WTC11 (cell line): ENCODE measurements at regions not wholly inside any gene's neighbourhood (a gene's known extent, or its start where the extent isn't known, plus 50 kb on each side); places are given as distances from the start of the nearest gene placed in this dataset.

Experiments
- ATAC-seq: fragments of 200-7000 bp; cut with Tn5 transposase; 2 replicates; pipeline ENCODE4 v1.10.0; 2021; ENCODE audit warnings: mild to moderate bottlenecking, moderate library complexity
- CTCF ChIA-PET: fragments of 300-600 bp; sonication (Branson Sonifier 250); formaldehyde crosslinking; loops from one replicate; lab custom pipeline; 2021; ENCODE audit warnings: antibody characterized with exemption; lab: Charles Lee
- POLR2A ChIA-PET: fragments of 350-600 bp; sonication (Branson Sonifier 250); formaldehyde crosslinking; loops from one replicate; lab custom pipeline; 2021; ENCODE audit warnings: antibody characterized with exemption; lab: Charles Lee
- DNase-seq: peaks from one replicate; pipeline ENCODE4 v3.0.0; 2021; ENCODE audit warnings: low spot score
- H3K27ac Mint-ChIP-seq: 2 replicates; pipeline ENCODE4 v1.8.0; 2021; ENCODE audit warnings: mixed read lengths
- H3K27me3 Mint-ChIP-seq: 2 replicates; pipeline ENCODE4 v1.8.0; 2021; ENCODE audit warnings: low read depth, mild to moderate bottlenecking, moderate library complexity, mixed read lengths
- H3K36me3 Mint-ChIP-seq: 2 replicates; pipeline ENCODE4 v1.8.0; 2021; ENCODE audit warnings: mixed read lengths
- H3K4me1 Mint-ChIP-seq: 2 replicates; pipeline ENCODE4 v1.8.0; 2022; ENCODE audit warnings: mixed read lengths
- H3K4me3 Mint-ChIP-seq: 2 replicates; pipeline ENCODE4 v1.8.0; 2021; ENCODE audit warnings: mild to moderate bottlenecking, moderate library complexity, mixed read lengths
- H3K9me3 Mint-ChIP-seq: 2 replicates; pipeline ENCODE4 v1.8.0; 2021; ENCODE audit warnings: mixed read lengths
- ATF6 ChIP-seq: sonication (generic); formaldehyde crosslinking; IDR thresholded peaks from 2 replicates; pipeline ENCODE4 v1.8.1; 2023; ENCODE audit warnings: mild to moderate bottlenecking, missing genetic modification reagents
- CREB1 ChIP-seq: sonication (generic); formaldehyde crosslinking; IDR thresholded peaks from 2 replicates; pipeline ENCODE4 v1.8.0; 2023; ENCODE audit warnings: mild to moderate bottlenecking, missing genetic modification reagents
- ELF4 ChIP-seq: sonication (generic); formaldehyde crosslinking; IDR thresholded peaks from 2 replicates; pipeline ENCODE4 v1.8.1; 2022; ENCODE audit warnings: low read depth, mild to moderate bottlenecking, moderate library complexity, missing genetic modification reagents
- GABPB1 ChIP-seq: sonication (generic); formaldehyde crosslinking; IDR thresholded peaks from 2 replicates; pipeline ENCODE4 v1.8.1; 2023; ENCODE audit warnings: mild to moderate bottlenecking, missing genetic modification reagents
- GTF2I ChIP-seq: fragments of 250-450 bp; sonication (Bioruptor Pico); conservative IDR thresholded peaks from 2 replicates; pipeline ENCODE4 v1.4.0; 2021; ENCODE audit warnings: mild to moderate bottlenecking
- HMGA2 ChIP-seq: fragments of 250-450 bp; sonication (Bioruptor Pico); IDR thresholded peaks from 2 replicates; pipeline ENCODE4 v1.4.0; 2021; ENCODE audit warnings: mild to moderate bottlenecking, moderate library complexity
- MXD4 ChIP-seq: fragments of 250-450 bp; sonication (Bioruptor Pico); IDR thresholded peaks from 2 replicates; pipeline ENCODE4 v1.8.0; 2021; ENCODE audit warnings: mild to moderate bottlenecking, moderate library complexity, borderline replicate concordance
- NFATC4 ChIP-seq: fragments of 250-450 bp; sonication (Bioruptor Pico); IDR thresholded peaks from 2 replicates; pipeline ENCODE4 v1.9.0; 2021; ENCODE audit warnings: mild to moderate bottlenecking
- RELA ChIP-seq: sonication (generic); formaldehyde crosslinking; IDR thresholded peaks from 2 replicates; pipeline ENCODE4 v1.8.1; 2022; ENCODE audit warnings: missing genetic modification reagents, mild to moderate bottlenecking, borderline replicate concordance
- SMAD3 ChIP-seq: sonication (generic); formaldehyde crosslinking; IDR thresholded peaks from 2 replicates; pipeline ENCODE4 v1.8.0; 2022; ENCODE audit warnings: missing genetic modification reagents, mild to moderate bottlenecking, borderline replicate concordance
- ZNF219 ChIP-seq: sonication (generic); formaldehyde crosslinking; IDR thresholded peaks from 2 replicates; pipeline ENCODE4 v1.8.0; 2023; ENCODE audit warnings: missing genetic modification reagents, mild to moderate bottlenecking, borderline replicate concordance
- TF ChIP-seq, protein P1 (sequence below): sonication (generic); formaldehyde crosslinking; IDR thresholded peaks from 2 replicates; pipeline ENCODE4 v1.8.1; 2022; ENCODE audit warnings: missing genetic modification reagents, borderline replicate concordance
- TF ChIP-seq, protein P2 (sequence below): sonication (generic); formaldehyde crosslinking; IDR thresholded peaks from 2 replicates; pipeline ENCODE4 v1.8.0; 2022; ENCODE audit warnings: missing genetic modification reagents
- TF ChIP-seq, protein P3 (sequence below): fragments of 250-450 bp; sonication (Bioruptor Pico); IDR thresholded peaks from 2 replicates; pipeline ENCODE4 v1.8.0; 2021; ENCODE audit warnings: mild to moderate bottlenecking
- TF ChIP-seq, protein P4 (sequence below): sonication (generic); formaldehyde crosslinking; IDR thresholded peaks from 2 replicates; pipeline ENCODE4 v1.8.0; 2022; ENCODE audit warnings: mild to moderate bottlenecking, missing genetic modification reagents
- TF ChIP-seq, protein P5 (sequence below): sonication (generic); formaldehyde crosslinking; IDR thresholded peaks from 2 replicates; pipeline ENCODE4 v1.8.1; 2022; ENCODE audit warnings: low read depth, missing genetic modification reagents, borderline replicate concordance

DNA sequence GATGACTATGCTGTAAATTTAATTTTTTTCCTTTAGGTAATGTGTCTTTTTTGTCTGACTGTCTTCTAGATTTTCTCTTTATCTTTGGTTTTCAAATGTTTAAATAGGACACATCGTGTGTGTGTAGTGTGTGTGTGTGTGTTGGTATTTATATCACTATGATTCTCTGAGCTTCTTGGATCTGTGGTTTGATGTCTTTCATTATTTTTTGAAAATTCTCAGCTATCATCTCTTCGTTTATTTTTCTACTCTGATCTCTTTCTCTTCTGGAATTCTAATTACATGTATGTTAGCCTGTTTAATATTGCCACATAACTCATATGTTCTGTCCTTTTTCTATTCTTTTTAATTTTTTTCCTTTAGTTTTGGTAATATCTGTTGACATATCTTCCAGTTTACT lies 73.5 kb upstream of the OR10AD1 start:
- peaks cover 13% of the 10 kb centered on the region for H3K4me1 Mint-ChIP-seq
- POLR2A ChIA-PET: no interaction called here
- no peak for ATAC-seq
- CTCF ChIA-PET: interaction anchor here (0.7 kb wide), 1 partner anchor 68 kb away, joined by 4 read pairs; no protein-coding TSS in a partner anchor
- TF ChIP-seq GTF2I (CRISPR knock-in tag) (no peak), ELF4 (CRISPR knock-in tag) (no peak)
- TF ChIP-seq, protein P1, sequence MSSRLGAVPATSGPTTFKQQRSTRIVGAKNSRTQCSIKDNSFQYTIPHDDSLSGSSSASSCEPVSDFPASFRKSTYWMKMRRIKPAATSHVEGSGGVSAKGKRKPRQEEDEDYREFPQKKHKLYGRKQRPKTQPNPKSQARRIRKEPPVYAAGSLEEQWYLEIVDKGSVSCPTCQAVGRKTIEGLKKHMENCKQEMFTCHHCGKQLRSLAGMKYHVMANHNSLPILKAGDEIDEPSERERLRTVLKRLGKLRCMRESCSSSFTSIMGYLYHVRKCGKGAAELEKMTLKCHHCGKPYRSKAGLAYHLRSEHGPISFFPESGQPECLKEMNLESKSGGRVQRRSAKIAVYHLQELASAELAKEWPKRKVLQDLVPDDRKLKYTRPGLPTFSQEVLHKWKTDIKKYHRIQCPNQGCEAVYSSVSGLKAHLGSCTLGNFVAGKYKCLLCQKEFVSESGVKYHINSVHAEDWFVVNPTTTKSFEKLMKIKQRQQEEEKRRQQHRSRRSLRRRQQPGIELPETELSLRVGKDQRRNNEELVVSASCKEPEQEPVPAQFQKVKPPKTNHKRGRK (CRISPR knock-in tag): no peak
- no peak overlapping the region for H3K27ac Mint-ChIP-seq
- H3K27me3 Mint-ChIP-seq: peaks cover 91% of the 10 kb centered on the region
- no peak for DNase-seq
- H3K4me3 Mint-ChIP-seq: no peak overlapping the region
- H3K36me3 Mint-ChIP-seq: no peaks in the 10 kb centered on the region
- H3K9me3 Mint-ChIP-seq: peaks cover 5% of the 10 kb centered on the region; the same call in 1 of the 2 replicates

DNA sequence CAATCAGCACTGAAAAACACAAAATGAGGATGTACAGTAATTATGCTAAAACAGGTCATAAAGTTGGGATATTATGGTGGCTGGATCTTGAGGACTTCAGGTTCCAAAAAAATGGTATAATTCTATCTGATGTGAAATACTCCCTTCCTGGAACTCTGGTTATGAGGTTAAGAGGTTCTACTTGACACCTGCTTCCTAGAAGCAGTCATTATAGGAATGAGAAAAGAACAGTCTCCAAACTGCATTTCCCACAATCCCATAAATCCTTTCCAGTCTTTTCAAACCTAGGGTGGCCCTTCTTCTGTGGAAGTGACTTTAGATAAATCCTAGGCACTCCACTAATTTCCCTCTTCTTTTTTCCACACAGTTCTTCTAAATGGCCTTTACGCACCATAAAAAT lies 63.7 kb upstream of the OR10AD1 start:
- peaks cover 77% of the 10 kb centered on the region for H3K27me3 Mint-ChIP-seq
- TF ChIP-seq, protein P2, sequence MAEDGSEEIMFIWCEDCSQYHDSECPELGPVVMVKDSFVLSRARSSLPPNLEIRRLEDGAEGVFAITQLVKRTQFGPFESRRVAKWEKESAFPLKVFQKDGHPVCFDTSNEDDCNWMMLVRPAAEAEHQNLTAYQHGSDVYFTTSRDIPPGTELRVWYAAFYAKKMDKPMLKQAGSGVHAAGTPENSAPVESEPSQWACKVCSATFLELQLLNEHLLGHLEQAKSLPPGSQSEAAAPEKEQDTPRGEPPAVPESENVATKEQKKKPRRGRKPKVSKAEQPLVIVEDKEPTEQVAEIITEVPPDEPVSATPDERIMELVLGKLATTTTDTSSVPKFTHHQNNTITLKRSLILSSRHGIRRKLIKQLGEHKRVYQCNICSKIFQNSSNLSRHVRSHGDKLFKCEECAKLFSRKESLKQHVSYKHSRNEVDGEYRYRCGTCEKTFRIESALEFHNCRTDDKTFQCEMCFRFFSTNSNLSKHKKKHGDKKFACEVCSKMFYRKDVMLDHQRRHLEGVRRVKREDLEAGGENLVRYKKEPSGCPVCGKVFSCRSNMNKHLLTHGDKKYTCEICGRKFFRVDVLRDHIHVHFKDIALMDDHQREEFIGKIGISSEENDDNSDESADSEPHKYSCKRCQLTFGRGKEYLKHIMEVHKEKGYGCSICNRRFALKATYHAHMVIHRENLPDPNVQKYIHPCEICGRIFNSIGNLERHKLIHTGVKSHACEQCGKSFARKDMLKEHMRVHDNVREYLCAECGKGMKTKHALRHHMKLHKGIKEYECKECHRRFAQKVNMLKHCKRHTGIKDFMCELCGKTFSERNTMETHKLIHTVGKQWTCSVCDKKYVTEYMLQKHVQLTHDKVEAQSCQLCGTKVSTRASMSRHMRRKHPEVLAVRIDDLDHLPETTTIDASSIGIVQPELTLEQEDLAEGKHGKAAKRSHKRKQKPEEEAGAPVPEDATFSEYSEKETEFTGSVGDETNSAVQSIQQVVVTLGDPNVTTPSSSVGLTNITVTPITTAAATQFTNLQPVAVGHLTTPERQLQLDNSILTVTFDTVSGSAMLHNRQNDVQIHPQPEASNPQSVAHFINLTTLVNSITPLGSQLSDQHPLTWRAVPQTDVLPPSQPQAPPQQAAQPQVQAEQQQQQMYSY: no peak
- TF ChIP-seq CREB1 (CRISPR knock-in tag): no peak
- no peak for TF ChIP-seq NFATC4 (CRISPR knock-in tag)
- TF ChIP-seq ZNF219 (CRISPR knock-in tag): no peak
- no peak for TF ChIP-seq ELF4 (CRISPR knock-in tag)
- TF ChIP-seq, protein P3, sequence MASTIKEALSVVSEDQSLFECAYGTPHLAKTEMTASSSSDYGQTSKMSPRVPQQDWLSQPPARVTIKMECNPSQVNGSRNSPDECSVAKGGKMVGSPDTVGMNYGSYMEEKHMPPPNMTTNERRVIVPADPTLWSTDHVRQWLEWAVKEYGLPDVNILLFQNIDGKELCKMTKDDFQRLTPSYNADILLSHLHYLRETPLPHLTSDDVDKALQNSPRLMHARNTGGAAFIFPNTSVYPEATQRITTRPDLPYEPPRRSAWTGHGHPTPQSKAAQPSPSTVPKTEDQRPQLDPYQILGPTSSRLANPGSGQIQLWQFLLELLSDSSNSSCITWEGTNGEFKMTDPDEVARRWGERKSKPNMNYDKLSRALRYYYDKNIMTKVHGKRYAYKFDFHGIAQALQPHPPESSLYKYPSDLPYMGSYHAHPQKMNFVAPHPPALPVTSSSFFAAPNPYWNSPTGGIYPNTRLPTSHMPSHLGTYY (CRISPR knock-in tag): no peak
- TF ChIP-seq HMGA2: no peak
- TF ChIP-seq, protein P4, sequence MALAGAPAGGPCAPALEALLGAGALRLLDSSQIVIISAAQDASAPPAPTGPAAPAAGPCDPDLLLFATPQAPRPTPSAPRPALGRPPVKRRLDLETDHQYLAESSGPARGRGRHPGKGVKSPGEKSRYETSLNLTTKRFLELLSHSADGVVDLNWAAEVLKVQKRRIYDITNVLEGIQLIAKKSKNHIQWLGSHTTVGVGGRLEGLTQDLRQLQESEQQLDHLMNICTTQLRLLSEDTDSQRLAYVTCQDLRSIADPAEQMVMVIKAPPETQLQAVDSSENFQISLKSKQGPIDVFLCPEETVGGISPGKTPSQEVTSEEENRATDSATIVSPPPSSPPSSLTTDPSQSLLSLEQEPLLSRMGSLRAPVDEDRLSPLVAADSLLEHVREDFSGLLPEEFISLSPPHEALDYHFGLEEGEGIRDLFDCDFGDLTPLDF: no peak
- no peaks in the 10 kb centered on the region for H3K9me3 Mint-ChIP-seq
- no peak overlapping the region for H3K4me3 Mint-ChIP-seq
- ChIA-PET POLR2A (no interaction called here), CTCF (no interaction called here)
- no peak for ATAC-seq
- no peaks in the 10 kb centered on the region for H3K4me1 Mint-ChIP-seq
- H3K36me3 Mint-ChIP-seq: no peaks in the 10 kb centered on the region
- no peak for DNase-seq
- no peak overlapping the region for H3K27ac Mint-ChIP-seq

DNA sequence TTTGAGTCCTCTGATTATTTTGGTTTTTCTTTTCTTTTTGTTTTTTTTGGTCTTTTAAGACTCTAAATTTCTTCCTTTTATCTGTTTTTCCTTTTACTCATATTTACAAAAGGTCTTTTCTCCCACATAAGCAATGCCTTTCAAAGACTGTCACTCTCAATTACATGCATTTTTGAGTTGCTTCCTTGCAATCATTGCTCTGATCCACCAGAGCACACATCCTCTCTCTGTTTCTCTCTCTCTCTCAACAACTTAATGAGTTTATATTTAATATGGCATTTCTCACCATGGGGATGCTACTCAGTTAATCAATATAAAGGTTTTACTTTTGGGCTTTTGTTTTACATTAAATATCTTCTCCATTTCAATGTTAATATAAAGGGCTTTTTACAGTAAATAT lies 62.7 kb upstream of the OR10AD1 start:
- H3K9me3 Mint-ChIP-seq: no peaks in the 10 kb centered on the region
- no peaks in the 10 kb centered on the region for H3K4me1 Mint-ChIP-seq
- no peak overlapping the region for H3K4me3 Mint-ChIP-seq
- TF ChIP-seq, protein P5, sequence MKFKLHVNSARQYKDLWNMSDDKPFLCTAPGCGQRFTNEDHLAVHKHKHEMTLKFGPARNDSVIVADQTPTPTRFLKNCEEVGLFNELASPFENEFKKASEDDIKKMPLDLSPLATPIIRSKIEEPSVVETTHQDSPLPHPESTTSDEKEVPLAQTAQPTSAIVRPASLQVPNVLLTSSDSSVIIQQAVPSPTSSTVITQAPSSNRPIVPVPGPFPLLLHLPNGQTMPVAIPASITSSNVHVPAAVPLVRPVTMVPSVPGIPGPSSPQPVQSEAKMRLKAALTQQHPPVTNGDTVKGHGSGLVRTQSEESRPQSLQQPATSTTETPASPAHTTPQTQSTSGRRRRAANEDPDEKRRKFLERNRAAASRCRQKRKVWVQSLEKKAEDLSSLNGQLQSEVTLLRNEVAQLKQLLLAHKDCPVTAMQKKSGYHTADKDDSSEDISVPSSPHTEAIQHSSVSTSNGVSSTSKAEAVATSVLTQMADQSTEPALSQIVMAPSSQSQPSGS (CRISPR knock-in tag): no peak
- TF ChIP-seq MXD4 (no peak), ATF6 (CRISPR knock-in tag) (no peak), RELA (CRISPR knock-in tag) (no peak), GABPB1 (CRISPR knock-in tag) (no peak), CREB1 (CRISPR knock-in tag) (no peak), SMAD3 (CRISPR knock-in tag) (no peak)
- TF ChIP-seq, protein P1 (CRISPR knock-in tag): no peak
- DNase-seq: no peak
- ChIA-PET POLR2A (no interaction called here), CTCF (no interaction called here)
- H3K36me3 Mint-ChIP-seq: no peaks in the 10 kb centered on the region
- no peak for ATAC-seq
- H3K27me3 Mint-ChIP-seq: peaks cover 70% of the 10 kb centered on the region
- H3K27ac Mint-ChIP-seq: no peak overlapping the region
